Activated T-cell treated with anti-CD3 and anti-CD28 coated beads for 48 hours (primary cell): ENCODE measurements at regions not wholly inside any gene's neighbourhood (a gene's known extent, or its start where the extent isn't known, plus 50 kb on each side); places are given as distances from the start of the nearest gene placed in this dataset.
"Not testable (repeated sequence)": the region's sequence is repeated elsewhere in the genome, so short reads cannot be mapped to it uniquely, and the experiment has no call there.

ENCODE experiments used
- DNase-seq: peaks from one replicate; pipeline ENCODE4 v3.0.0-alpha.2; 2020; ENCODE audit warnings: low read depth

DNA sequence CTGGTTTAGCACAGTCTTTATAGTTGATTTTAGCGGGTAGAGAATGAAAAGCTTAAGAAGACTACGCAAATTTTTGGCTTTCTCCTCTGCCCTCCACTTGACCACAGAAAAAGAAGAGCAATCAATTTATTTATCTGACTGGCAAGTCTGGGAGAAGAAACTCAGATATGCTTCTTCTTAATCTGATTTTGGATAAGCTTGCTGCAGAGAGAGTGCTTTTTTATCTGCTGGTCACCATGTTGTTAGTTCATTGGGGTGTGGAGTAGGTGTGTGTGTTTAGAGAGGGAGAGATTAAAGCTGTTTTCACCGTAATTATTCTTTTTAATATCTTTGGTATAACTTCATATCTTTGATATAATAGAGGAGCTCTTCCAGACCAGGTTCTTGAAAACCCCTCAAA is 471.4 kb upstream of the SLC10A2 start:
- no peak for DNase-seq

DNA sequence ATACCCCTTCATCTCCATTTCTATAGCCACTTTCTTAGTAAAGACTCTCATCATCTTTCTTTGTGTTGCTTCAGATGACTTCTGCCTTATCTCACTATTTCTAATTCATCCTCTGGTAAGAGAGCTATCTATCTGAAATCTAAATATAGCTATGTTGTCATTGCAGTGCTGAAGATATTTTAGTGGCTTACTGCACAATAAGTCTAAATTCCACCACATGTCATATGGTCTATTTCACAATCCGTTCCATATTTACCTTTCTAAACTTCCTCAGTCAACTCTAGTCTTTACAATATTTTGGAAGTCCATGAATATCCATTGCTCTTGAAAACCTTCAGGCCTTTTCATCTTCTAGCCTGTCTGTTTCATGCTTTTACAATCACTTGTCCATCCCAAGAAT is 465.1 kb upstream of the SLC10A2 start:
- no peak for DNase-seq

DNA sequence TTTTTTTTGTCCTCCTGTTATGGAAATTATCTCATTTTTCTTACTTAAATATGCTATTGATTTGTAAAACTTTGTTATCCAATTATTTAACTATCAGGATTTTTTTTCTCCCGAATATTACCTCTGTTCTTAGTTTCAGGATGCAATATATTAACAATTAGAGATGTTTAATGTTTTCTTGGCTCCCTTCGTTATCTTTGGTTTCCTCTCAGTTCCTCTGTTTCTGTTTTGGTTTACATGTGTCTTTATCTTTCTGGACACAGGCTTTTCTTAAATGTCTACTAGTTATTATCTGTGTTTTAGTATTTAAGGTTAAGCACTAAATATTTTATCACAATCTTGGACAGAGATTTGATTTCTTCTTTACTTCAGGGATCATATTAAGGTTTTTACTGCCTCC is 462.2 kb upstream of the SLC10A2 start:
- no peak for DNase-seq

DNA sequence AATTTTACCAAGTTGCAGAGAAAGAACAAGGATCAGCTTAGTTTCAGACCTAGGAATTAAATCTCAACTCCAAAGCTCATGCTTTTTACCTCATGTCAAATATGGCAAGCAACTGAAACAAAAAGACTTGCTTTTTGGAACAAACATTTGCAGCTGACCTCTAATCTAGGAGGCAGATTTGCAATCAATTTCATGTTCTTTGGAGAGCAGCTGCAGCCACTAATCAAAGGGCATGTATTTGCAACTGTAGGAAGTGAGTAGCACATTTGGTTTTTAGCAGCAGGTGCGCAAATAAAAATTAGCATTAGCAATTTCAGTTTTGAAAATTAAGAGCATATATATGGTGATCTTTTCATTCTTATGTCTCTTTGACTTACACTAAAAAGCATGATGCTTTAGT is 459.3 kb upstream of the SLC10A2 start:
- no peak for DNase-seq

DNA sequence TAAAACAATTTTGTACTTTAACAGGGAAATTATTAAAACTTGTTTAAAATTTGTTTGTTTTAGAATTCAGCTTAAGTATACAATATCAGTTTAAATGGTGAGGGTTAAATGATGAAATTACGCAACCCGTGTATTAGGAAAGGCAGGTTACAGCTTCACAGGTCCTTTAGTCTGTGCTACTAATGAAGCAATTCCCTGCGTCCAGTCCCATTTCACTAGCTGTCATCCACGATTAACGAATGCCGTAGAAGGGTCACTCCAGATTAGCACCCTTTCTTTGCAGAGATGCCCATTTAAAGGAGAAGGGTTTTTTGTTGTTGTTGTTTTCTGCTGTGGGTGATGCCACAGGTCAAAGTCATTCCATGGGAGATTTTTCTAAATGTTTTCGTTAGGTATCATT is 457.6 kb upstream of the SLC10A2 start:
- DNase-seq = no peak

DNA sequence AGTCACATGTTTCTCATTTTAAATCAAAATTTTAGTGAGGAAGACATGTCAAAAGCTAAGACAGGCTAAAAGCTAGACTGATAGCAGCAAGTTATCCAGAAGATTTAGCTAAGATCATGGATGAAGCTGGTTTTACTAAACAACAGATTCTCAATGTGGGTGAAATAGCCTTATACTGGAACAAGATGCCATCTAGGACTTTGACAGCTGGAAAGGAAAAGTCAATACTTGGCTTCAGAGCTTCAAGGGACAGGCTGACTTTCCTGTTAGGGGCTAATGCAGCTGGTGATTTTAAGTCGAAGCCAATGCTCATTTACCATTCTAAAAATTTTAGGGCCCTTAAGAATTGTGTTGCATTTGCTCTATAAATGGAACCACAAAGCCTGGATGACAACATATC is 455.3 kb upstream of the SLC10A2 start:
- no peak for DNase-seq

DNA sequence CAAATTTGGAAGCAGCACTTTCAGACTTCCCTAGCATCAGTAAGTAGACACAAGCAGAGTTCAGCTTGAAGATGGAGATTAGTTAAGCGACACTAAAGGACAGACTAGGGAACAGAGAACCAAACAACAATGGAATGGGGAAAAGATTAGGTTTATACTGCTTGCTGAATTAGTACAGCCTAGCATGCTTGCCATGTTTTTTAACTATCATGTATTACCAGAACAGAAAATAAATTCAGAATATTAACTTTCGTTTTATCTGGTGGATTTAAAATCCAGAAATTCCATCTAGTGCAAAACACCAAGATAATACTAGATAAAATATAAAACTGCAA is 451.5 kb upstream of the SLC10A2 start:
- DNase-seq = no peak

DNA sequence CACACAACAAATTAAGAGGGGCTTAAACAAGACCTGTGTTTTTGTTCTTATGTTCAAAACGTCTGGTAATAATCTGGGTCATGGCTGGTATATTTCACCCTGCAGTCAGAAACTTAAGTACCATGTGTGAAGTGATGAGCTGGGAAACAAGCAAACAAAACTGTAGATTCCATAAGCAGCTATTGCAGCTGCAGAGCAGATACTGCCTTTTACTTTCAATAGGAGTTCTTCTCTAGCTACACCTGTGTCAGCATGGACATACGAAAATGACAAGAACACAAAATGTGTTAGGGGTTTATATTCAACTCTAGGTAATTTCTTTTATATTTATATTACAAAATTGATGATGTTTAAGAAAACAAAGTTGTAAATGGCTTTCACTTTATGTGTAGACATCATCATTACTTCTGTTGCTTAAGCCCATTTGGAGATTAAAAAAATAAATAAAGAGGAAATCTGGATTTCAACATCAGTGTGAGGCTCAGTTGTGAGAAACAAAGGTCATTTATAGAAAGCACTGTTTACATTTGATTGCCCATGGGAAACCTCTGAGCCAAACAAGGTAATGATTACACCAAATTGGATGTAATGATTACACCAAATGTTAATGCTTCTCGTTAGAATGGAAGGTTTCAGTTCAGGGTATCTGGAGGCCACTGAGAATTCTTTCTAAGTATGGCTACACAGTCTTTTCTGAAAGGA is 451.0 kb upstream of the SLC10A2 start:
- no peak for DNase-seq

DNA sequence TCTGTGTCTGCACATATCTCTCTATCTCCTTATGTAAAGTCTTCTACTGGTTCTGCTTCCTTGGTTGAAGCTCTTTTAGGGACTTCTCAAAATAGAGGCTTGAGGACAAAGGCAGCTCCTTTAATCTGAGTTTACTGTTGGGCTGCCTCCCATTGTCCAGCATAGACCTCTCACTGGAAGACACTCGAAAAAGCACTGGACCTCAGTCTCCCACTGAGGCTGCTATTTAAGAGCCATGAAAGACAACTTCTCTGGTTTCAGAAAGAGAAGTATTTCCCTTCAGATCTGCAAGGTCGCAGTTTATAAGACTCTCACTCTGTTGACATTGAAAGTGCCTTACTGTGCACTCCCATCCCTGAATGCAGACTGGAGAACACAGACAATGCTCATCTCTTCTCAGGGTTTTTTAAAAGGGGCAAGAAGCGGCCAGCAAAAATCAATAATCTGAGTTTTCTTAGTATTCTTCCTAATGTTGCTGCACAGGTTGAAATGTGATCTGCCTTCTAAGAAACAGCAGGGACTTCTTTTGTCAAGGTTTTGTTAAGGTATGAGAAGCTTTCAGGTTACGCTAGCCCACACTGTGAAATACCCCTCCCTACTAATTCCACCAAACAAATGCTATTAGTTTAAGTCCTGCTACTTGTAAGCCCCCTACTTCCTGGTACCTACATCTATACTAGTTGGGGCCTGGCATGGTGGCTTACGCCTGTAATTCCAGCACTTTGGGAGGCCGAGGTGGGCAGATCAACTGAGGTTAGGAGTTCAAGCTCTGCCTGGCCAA is 450.0 kb upstream of the SLC10A2 start:
- DNase-seq = no peak

DNA sequence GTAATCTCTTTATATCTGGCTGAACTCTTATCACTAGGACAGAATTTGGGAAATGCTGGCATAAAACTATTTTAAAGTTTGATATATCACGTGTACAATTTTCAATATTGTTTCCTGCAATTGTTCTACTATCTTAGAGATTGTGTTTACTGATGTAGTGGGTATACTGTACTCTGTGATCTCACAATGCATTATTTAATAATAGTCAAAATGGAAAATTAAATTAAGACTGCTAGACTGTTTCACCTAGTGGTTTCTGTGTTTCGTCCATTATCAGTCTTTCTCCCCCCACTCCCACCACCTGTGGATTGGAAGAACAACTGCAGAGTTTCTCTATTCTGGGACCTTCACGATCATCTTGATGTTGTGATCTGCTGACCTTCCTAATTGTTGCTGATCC is 449.2 kb upstream of the SLC10A2 start:
- no peak for DNase-seq

DNA sequence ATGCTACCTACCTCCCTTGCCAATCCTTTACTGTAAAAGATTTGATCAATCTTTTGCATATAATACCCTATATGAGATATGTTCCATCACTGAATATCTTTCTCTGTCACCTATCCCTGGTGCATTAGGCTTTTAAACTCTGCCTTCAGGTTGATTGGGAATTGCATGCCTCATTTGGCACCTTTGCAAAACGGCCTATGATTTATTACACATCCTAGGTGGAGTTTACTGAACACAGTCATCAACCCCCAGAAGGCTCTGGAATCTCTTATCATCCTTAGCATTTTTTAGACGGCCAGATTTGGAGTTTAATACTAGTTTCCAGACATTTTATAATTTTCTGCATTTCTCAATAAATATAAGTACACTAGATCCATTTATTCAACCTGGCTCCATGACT is 448.4 kb upstream of the SLC10A2 start:
- no peak for DNase-seq

DNA sequence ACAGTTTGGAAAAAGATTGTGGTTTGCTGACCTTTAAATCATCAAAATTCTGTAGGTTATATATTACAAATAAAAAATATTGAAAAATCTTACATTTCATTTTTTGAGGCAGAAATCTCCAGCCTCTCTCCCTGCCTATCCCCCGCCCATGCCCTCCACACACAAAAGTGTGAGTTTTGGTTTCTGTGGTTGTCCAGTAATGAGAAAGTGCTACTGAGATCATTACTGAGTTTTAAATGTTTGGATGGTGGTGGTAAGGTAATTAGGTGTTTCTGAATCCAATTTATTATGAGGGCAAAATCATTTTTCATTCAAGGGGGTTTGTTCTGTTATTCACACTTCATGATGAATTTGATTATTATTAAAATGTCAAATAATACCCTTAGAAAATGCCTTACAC is 448.0 kb upstream of the SLC10A2 start:
- DNase-seq = no peak

DNA sequence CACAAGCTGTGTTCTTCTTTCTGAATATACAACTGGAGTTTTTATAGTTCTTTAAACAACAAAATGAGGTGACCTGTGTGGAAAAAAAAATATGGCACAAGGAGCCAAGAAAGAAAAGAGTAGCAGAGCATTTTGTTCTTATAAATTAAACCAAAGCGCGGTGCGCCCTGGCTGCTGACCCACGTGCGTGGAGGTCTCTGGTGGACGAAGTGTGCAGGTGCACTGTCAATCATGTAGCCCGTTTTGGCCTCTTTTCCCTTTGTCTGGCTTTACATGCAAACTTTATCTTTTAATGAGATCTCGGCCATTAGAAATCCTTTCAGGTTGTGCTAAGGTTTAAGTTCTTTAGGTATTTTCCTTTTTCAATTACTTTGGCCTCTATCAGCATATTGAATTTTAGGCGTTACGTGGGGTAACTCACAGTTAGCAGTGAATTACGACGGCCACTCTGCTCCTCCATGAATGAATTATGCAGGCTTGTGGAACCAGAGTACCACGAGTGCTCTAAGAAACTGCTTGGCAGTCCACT is 443.9 kb upstream of the SLC10A2 start:
- no peak for DNase-seq

DNA sequence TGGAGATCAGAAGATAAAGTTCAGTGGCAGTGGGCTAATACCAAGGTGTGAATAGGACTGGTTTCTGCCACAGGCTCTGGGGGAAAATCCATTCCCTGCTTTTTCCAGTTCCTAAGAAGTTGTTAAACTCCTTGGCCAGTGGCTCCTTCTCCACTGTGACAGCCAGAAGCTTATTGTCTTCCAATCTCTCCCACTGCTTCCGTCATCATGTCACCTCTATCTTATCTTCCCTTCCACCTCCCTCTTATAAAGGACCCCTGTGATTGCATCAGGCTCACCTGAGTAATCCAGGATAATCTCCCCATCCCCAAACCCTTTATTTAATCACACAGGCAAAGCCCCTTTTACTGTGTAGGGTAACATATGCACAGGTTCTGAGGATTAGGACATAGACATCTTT is 431.2 kb upstream of the SLC10A2 start:
- no peak for DNase-seq

DNA sequence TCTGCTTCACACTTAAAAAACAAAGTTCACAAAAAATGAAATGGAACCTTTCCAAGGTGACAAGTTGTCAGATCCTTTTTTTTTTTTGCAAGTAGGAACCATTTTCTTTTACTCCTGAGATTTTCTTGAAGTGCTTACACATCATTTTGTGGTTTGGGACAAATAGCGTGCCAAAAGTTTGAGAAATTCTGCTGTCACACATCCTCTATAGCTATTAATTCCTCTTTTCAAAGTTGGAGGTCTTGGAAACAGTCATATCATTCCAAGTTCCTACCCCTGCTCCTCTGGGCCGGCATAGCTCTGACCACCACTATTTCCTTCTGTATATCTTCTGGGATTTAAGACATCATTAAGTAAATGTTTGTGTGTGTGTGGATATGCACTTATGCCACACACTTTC is 421.6 kb upstream of the SLC10A2 start:
- no peak for DNase-seq

DNA sequence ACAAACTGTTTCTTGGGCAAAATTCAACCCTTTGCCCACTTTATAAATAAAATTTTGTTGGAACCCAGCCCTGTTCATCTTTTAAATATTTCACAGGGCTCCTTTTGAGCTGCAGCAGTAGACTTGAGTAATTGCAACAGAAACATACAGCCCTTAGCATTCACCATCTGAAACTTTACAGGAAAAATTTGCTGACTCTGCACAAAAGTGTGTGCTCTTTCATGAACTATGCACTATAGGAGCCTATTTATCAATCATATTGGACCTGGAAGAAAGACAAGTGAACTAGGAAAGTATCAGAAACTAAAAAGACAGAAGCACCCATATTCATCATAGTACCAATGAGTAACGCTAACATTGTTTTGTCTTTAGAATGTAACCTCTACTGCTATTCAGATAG is 406.9 kb upstream of the SLC10A2 start:
- DNase-seq = no peak

DNA sequence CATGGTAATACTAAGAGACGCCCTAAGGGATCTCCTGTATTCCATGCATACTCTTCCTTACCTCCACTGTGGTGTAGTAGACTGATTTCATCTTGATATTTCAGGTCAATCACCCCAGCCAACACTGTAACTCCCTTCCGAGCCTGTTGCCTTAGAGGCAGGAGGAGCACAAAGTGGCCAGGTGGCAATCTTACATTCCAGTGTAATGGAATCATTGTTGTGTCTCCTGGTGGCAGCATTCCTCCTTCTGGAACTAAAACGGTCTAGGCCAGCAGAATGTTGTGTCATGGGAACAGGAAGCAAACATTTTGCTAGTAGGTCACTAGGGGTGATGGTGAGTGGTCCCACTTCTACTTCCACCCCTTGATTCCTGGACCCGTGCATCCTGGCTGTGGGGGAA is 405.7 kb upstream of the SLC10A2 start:
- no peak for DNase-seq

DNA sequence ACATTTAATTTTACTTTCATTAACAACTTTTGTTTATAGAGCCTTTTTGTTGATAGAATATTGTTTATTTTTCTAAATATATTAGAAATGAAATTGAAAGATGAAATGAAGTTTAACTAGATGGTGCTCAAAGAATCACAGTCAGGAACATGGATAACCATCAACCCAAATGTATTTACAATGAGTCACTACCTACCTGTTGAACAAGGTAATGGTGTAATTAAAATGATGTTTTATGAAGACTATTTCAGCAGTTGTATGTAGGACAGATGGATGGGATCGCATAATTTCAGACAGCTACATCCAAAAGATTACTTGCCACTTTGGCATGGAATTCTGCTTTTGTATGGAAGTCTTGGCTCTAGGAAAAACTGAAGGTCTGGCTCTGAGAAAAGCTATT is 403.6 kb upstream of the SLC10A2 start:
- DNase-seq = no peak

DNA sequence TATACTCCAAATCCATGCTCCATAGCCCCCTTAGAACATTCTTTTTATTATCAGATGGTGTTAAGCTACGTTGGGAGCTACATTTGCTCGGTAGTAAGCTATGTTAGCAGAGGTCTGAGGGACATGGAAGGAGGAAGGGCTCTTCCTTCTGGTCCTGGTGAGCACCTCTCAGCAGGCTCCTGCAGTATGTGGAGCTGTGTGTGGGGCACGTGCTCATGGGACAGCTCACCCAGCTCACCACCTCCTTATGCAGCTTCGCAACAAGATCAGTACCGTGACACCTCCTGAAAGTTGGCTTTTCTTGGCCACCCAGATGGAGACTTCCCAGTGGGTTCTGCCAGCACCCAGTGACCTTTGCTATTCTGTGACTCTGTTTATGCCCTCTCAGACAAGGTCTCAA is 400.5 kb upstream of the SLC10A2 start:
- DNase-seq = no peak

DNA sequence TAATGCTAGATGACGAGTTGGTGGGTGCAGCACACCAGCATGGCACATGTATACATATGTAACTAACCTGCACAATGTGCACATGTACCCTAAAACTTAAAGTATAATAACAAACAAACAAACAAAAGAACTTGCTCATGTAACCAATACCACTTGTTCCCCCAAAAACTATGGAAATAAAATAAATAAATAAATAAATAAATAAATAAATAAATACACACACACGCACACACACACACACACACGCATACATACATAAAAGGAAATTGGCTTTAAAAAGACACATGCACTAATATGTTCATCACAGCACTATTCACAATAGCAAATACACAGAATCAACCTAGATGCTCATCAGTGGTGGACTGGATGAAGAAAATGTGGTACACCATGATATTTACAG is 394.0 kb upstream of the SLC10A2 start:
- not testable (repeated sequence) for DNase-seq

DNA sequence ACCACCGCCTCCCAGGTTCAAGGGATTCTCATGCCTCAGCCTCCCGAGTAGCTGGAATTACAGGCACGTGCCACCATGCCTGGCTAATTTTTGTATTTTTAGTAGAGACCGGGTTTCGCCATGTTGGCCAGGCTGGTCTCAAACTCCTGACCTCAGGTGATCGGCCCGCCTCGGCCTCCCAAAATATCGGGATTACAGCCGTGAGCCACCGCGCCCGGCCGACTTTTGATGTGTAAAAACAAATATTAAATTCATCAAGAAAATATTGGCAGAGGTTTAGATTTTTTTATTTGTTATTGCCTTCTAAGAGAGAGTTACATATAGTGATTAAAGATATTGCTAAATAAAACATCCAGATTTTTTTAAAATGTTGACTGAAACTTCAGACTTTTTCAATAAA is 390.8 kb upstream of the SLC10A2 start:
- DNase-seq = not testable (repeated sequence)

DNA sequence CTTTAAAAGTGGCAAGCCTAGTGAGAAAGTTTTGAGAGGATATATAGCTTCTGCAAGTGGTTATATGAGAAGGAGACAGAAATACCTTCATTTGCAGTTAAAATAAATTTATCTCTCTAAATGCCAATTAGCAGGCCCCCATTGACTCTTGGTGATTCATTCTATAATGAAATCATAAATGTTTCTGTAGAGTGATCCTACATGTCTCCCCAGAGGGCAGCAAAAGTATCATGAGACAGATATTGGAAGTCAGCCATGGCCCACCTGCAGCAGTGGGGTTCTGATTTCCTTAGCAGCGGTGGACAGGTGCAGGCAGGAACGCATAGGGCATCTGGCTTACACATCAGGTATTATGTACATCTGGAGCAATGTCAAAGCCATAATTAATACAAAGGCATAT is 385.4 kb upstream of the SLC10A2 start:
- DNase-seq = no peak

DNA sequence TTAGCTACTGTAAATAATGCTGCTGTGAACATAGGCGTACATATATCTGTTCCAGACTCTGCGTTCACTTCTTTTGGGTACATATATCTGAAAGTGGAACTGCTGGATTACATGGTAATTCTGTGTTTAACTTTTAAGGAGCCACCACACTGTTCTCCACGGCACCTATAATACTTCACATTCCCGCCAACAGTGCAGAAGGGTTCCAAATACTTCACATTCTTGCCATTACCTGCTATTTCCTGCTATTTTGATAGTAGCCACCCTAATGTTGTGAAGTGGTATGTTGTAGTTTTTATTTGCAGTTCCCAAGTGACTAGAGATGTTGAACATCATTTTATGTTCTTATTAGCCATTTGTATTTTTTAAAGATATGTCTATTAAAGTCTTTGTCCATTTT is 377.4 kb upstream of the SLC10A2 start:
- no peak for DNase-seq

DNA sequence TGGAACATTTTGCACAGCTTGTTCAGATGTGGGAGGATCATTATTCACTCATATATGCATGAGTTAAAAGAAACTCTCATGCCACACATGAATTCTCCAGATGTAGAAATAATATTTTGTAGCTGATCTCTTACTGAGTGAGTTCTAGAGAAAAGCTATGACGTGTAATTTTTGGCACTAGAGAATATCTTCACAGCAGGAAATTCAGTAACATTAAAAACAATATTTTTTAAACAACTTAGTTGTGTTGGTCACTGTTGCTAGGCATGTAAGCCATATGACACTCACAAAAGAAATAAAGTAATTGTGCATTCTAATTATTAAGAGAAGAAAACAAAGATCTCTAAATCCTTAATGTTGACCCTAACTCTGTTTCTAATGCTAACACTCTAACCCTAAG is 371.4 kb upstream of the SLC10A2 start:
- DNase-seq = no peak
